OCI-LY3 (cell line): ENCODE measurements at regions not wholly inside any gene's neighbourhood (a gene's known extent, or its start where the extent isn't known, plus 50 kb on each side); places are given as distances from the start of the nearest gene placed in this dataset.

Experiments used
- EZH2phosphoT487 ChIP-seq: fragments of 200-600 bp; shearing (Covaris generic); IDR thresholded peaks from 2 replicates; pipeline ENCODE4 v1.6.1; 2018; ENCODE audit warnings: antibody characterized with exemption, mixed run types, low read depth
- TF ChIP-seq, protein P1 (sequence below): fragments of 200-600, 300-600 bp; sonication (generic); IDR thresholded peaks from 2 replicates; pipeline ENCODE4 v1.5.1; 2014; ENCODE audit warnings: antibody characterized with exemption, low read length, low read depth

DNA sequence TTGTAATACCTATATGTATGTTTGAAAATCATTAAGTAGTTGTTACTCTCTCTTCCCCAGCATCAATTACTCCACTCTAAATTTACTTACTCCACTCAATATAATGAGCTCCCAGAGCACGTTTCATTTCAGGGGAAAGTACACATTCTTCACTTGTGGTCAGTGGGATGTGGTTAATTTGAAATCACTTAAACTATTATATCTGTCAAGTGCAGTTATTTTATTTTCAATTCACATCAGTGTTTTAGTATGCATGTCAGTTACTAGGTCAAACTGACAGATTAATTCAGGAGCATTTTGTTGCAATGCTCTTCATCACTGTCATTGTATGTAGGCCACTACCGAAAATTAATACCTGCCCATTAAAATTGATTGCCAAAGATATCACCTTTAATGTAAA is 376.1 kb downstream of the ZIC4 start:
- TF ChIP-seq, protein P1, sequence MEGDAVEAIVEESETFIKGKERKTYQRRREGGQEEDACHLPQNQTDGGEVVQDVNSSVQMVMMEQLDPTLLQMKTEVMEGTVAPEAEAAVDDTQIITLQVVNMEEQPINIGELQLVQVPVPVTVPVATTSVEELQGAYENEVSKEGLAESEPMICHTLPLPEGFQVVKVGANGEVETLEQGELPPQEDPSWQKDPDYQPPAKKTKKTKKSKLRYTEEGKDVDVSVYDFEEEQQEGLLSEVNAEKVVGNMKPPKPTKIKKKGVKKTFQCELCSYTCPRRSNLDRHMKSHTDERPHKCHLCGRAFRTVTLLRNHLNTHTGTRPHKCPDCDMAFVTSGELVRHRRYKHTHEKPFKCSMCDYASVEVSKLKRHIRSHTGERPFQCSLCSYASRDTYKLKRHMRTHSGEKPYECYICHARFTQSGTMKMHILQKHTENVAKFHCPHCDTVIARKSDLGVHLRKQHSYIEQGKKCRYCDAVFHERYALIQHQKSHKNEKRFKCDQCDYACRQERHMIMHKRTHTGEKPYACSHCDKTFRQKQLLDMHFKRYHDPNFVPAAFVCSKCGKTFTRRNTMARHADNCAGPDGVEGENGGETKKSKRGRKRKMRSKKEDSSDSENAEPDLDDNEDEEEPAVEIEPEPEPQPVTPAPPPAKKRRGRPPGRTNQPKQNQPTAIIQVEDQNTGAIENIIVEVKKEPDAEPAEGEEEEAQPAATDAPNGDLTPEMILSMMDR = no peak
- no peak for TF ChIP-seq EZH2phosphoT487
